ENCODE measurements at regions not wholly inside any gene's neighbourhood (a gene's known extent, or its start where the extent isn't known, plus 50 kb on each side); places are given as distances from the start of the nearest gene placed in this dataset.

- H3K27me3 Mint-ChIP-seq: peaks cover 47% of the 10 kb centered on the region
- Histone ChIP-seq H3K4me3 (ENCODE audit: low read depth, low read length) (no peak overlapping the region), H3K36me3 (ENCODE audit: control insufficient read depth, insufficient read depth, low read length) (no peaks in the 10 kb centered on the region), H3K4me1 (ENCODE audit: control insufficient read depth, insufficient read depth, low read length, poor library complexity, severe bottlenecking) (peaks cover 7% of the 10 kb centered on the region), H3K9me3 (ENCODE audit: control insufficient read depth in 2 of 2, low read length in 2 of 2) (no peaks in the 10 kb centered on the region), H3K27me3 (ENCODE audit: control insufficient read depth, insufficient read depth, low read length) (peaks cover 20% of the 10 kb centered on the region), H3K27ac (ENCODE audit: insufficient read depth, low read length, poor library complexity, severe bottlenecking) (no peak overlapping the region)
- H3K36me3 Mint-ChIP-seq: no peaks in the 10 kb centered on the region
- no peak for DNase-seq
- no peak for ATAC-seq (ENCODE audit: low read depth in 2 of 2)
- H3K9me3 Mint-ChIP-seq: peaks cover 0 to 2% (median 0%) of the 10 kb centered on the region in 7 donors
- H3K4me1 Mint-ChIP-seq: peaks cover 0 to 15% (median 9%) of the 10 kb centered on the region in 4 donors
- H3K27ac Mint-ChIP-seq: no peak overlapping the region
- no peak overlapping the region for H3K4me3 Mint-ChIP-seq
Measured at GRCh38 chr9:91044354-91044753, 242.7 kb downstream of the SYK start.

GRCh38 chr9:91045041-91045440, 243.4 kb downstream of the SYK start:
- peaks cover 0 to 15% (median 9%) of the 10 kb centered on the region in 4 donors for H3K4me1 Mint-ChIP-seq

GRCh38 chr9:91047529-91047928, 245.9 kb downstream of the SYK start:
- DNase-seq (peak in 2 of 3 donors; percentile 6 to 70), ATAC-seq (ENCODE audit: low read depth in 2 of 2) (no peak)
- no peaks in the 10 kb centered on the region for H3K36me3 Mint-ChIP-seq
- H3K27me3 ChIP-seq (ENCODE audit: control insufficient read depth, insufficient read depth, low read length): peaks cover 22% of the 10 kb centered on the region
- peaks cover 0 to 15% (median 9%) of the 10 kb centered on the region in 4 donors for H3K4me1 Mint-ChIP-seq
- peaks cover 0 to 2% (median 0%) of the 10 kb centered on the region in 7 donors for H3K9me3 Mint-ChIP-seq
- H3K27ac Mint-ChIP-seq: no peak overlapping the region
- peaks cover 7% of the 10 kb centered on the region for H3K4me1 ChIP-seq (ENCODE audit: control insufficient read depth, insufficient read depth, low read length, poor library complexity, severe bottlenecking)
- H3K36me3 ChIP-seq (ENCODE audit: control insufficient read depth, insufficient read depth, low read length): no peaks in the 10 kb centered on the region
- H3K27me3 Mint-ChIP-seq: peaks cover 68% of the 10 kb centered on the region
- H3K9me3 ChIP-seq (ENCODE audit: control insufficient read depth in 2 of 2, low read length in 2 of 2): no peaks in the 10 kb centered on the region
- no peak overlapping the region for H3K27ac ChIP-seq (ENCODE audit: insufficient read depth, low read length, poor library complexity, severe bottlenecking)
- H3K4me3 ChIP-seq (ENCODE audit: low read depth, low read length): peak overlapping the region; percentile 21
- peak overlapping the region in 2 of 4 donors; percentile 1 to 19 for H3K4me3 Mint-ChIP-seq

More at GRCh38 chr9:91045041-91045440, 243.4 kb downstream of the SYK start:
- H3K36me3 Mint-ChIP-seq: no peaks in the 10 kb centered on the region
- H3K36me3 ChIP-seq (ENCODE audit: control insufficient read depth, insufficient read depth, low read length): no peaks in the 10 kb centered on the region
- peaks cover 20% of the 10 kb centered on the region for H3K27me3 ChIP-seq (ENCODE audit: control insufficient read depth, insufficient read depth, low read length)
- peaks cover 0 to 2% (median 0%) of the 10 kb centered on the region in 7 donors for H3K9me3 Mint-ChIP-seq
- H3K27ac ChIP-seq (ENCODE audit: insufficient read depth, low read length, poor library complexity, severe bottlenecking): no peak overlapping the region
- no peaks in the 10 kb centered on the region for H3K9me3 ChIP-seq (ENCODE audit: control insufficient read depth in 2 of 2, low read length in 2 of 2)
- H3K4me3 ChIP-seq (ENCODE audit: low read depth, low read length): no peak overlapping the region
- DNase-seq (no peak), ATAC-seq (ENCODE audit: low read depth in 2 of 2) (no peak)
- peaks cover 53% of the 10 kb centered on the region for H3K27me3 Mint-ChIP-seq
- no peak overlapping the region for H3K27ac Mint-ChIP-seq
- H3K4me1 ChIP-seq (ENCODE audit: control insufficient read depth, insufficient read depth, low read length, poor library complexity, severe bottlenecking): peaks cover 7% of the 10 kb centered on the region
- no peak overlapping the region for H3K4me3 Mint-ChIP-seq

GRCh38 chr9:91047993-91048607, 246.5 kb downstream of the SYK start:
- Mint-ChIP-seq H3K4me1 (peaks cover 0 to 15% (median 9%) of the 10 kb centered on the region in 4 donors), H3K27me3 (peaks cover 68% of the 10 kb centered on the region)

GRCh38 chr9:91048749-91049148, 247.1 kb downstream of the SYK start:
- no peaks in the 10 kb centered on the region for H3K9me3 ChIP-seq (ENCODE audit: control insufficient read depth in 2 of 2, low read length in 2 of 2)
- DNase-seq (no peak), ATAC-seq (ENCODE audit: low read depth in 2 of 2) (no peak)
- Mint-ChIP-seq H3K27me3 (peaks cover 63% of the 10 kb centered on the region), H3K9me3 (no peaks in the 10 kb centered on the region), H3K4me1 (peaks cover 0 to 15% (median 9%) of the 10 kb centered on the region in 4 donors), H3K27ac (peak overlapping the region in 1 of 3 donors; percentile 5), H3K4me3 (no peak overlapping the region), H3K36me3 (no peaks in the 10 kb centered on the region)
- no peaks in the 10 kb centered on the region for H3K36me3 ChIP-seq (ENCODE audit: control insufficient read depth, insufficient read depth, low read length)
- no peak overlapping the region for H3K4me3 ChIP-seq (ENCODE audit: low read depth, low read length)
- H3K4me1 ChIP-seq (ENCODE audit: control insufficient read depth, insufficient read depth, low read length, poor library complexity, severe bottlenecking): peaks cover 7% of the 10 kb centered on the region
- peaks cover 22% of the 10 kb centered on the region for H3K27me3 ChIP-seq (ENCODE audit: control insufficient read depth, insufficient read depth, low read length)
- no peak overlapping the region for H3K27ac ChIP-seq (ENCODE audit: insufficient read depth, low read length, poor library complexity, severe bottlenecking)

More at GRCh38 chr9:91047993-91048607, 246.5 kb downstream of the SYK start:
- Histone ChIP-seq H3K9me3 (ENCODE audit: control insufficient read depth in 2 of 2, low read length in 2 of 2) (no peaks in the 10 kb centered on the region), H3K27ac (ENCODE audit: insufficient read depth, low read length, poor library complexity, severe bottlenecking) (no peak overlapping the region), H3K4me1 (ENCODE audit: control insufficient read depth, insufficient read depth, low read length, poor library complexity, severe bottlenecking) (peaks cover 7% of the 10 kb centered on the region), H3K27me3 (ENCODE audit: control insufficient read depth, insufficient read depth, low read length) (peaks cover 22% of the 10 kb centered on the region), H3K36me3 (ENCODE audit: control insufficient read depth, insufficient read depth, low read length) (no peaks in the 10 kb centered on the region), H3K4me3 (ENCODE audit: low read depth, low read length) (no peak overlapping the region)
- H3K4me3 Mint-ChIP-seq: peak overlapping the region in 1 of 4 donors; percentile 19
- DNase-seq: peak in 1 of 3 donors; percentile 47
- ATAC-seq (ENCODE audit: low read depth in 2 of 2): no peak
- no peak overlapping the region for H3K27ac Mint-ChIP-seq
- no peaks in the 10 kb centered on the region for H3K36me3 Mint-ChIP-seq
- peaks cover 0 to 2% (median 0%) of the 10 kb centered on the region in 7 donors for H3K9me3 Mint-ChIP-seq

- no peaks in the 10 kb centered on the region for H3K4me1 Mint-ChIP-seq
- H3K27ac Mint-ChIP-seq: no peak overlapping the region
- no peak overlapping the region for H3K4me3 Mint-ChIP-seq
- DNase-seq (no peak), ATAC-seq (ENCODE audit: low read depth in 2 of 2) (no peak)
- Histone ChIP-seq H3K4me1 (ENCODE audit: control insufficient read depth, insufficient read depth, low read length, poor library complexity, severe bottlenecking) (no peaks in the 10 kb centered on the region), H3K9me3 (ENCODE audit: control insufficient read depth in 2 of 2, low read length in 2 of 2) (no peaks in the 10 kb centered on the region), H3K27ac (ENCODE audit: insufficient read depth, low read length, poor library complexity, severe bottlenecking) (no peak overlapping the region), H3K36me3 (ENCODE audit: control insufficient read depth, insufficient read depth, low read length) (no peaks in the 10 kb centered on the region), H3K4me3 (ENCODE audit: low read depth, low read length) (no peak overlapping the region), H3K27me3 (ENCODE audit: control insufficient read depth, insufficient read depth, low read length) (peaks cover 5% of the 10 kb centered on the region)
- peaks cover 42% of the 10 kb centered on the region for H3K27me3 Mint-ChIP-seq
- H3K36me3 Mint-ChIP-seq: no peaks in the 10 kb centered on the region
- peaks cover 0 to 1% (median 0%) of the 10 kb centered on the region in 7 donors for H3K9me3 Mint-ChIP-seq
Measured at GRCh38 chr9:91053824-91054223, 252.2 kb downstream of the SYK start.

- Histone ChIP-seq H3K27me3 (ENCODE audit: control insufficient read depth, insufficient read depth, low read length) (peaks cover 9% of the 10 kb centered on the region), H3K27ac (ENCODE audit: insufficient read depth, low read length, poor library complexity, severe bottlenecking) (no peak overlapping the region), H3K36me3 (ENCODE audit: control insufficient read depth, insufficient read depth, low read length) (no peaks in the 10 kb centered on the region), H3K9me3 (ENCODE audit: control insufficient read depth in 2 of 2, low read length in 2 of 2) (no peaks in the 10 kb centered on the region), H3K4me1 (ENCODE audit: control insufficient read depth, insufficient read depth, low read length, poor library complexity, severe bottlenecking) (no peaks in the 10 kb centered on the region), H3K4me3 (ENCODE audit: low read depth, low read length) (no peak overlapping the region)
- no peak overlapping the region for H3K4me3 Mint-ChIP-seq
- ATAC-seq (ENCODE audit: low read depth in 2 of 2): no peak
- no peak overlapping the region for H3K27ac Mint-ChIP-seq
- H3K9me3 Mint-ChIP-seq: peaks cover 0 to 1% (median 0%) of the 10 kb centered on the region in 7 donors
- no peak for DNase-seq
- H3K4me1 Mint-ChIP-seq: no peaks in the 10 kb centered on the region
- no peaks in the 10 kb centered on the region for H3K36me3 Mint-ChIP-seq
- H3K27me3 Mint-ChIP-seq: peaks cover 31% of the 10 kb centered on the region
Measured at GRCh38 chr9:91055845-91056244, 254.2 kb downstream of the SYK start.

GRCh38 chr9:91056486-91056885, 254.9 kb downstream of the SYK start:
- Histone ChIP-seq H3K27ac (ENCODE audit: insufficient read depth, low read length, poor library complexity, severe bottlenecking) (no peak overlapping the region), H3K36me3 (ENCODE audit: control insufficient read depth, insufficient read depth, low read length) (no peaks in the 10 kb centered on the region), H3K9me3 (ENCODE audit: control insufficient read depth in 2 of 2, low read length in 2 of 2) (no peaks in the 10 kb centered on the region), H3K27me3 (ENCODE audit: control insufficient read depth, insufficient read depth, low read length) (peaks cover 8% of the 10 kb centered on the region), H3K4me1 (ENCODE audit: control insufficient read depth, insufficient read depth, low read length, poor library complexity, severe bottlenecking) (no peaks in the 10 kb centered on the region), H3K4me3 (ENCODE audit: low read depth, low read length) (no peak overlapping the region)
- no peak for ATAC-seq (ENCODE audit: low read depth in 2 of 2)
- peaks cover 31% of the 10 kb centered on the region for H3K27me3 Mint-ChIP-seq
- DNase-seq: no peak
- H3K27ac Mint-ChIP-seq: no peak overlapping the region
- no peak overlapping the region for H3K4me3 Mint-ChIP-seq
- no peaks in the 10 kb centered on the region for H3K4me1 Mint-ChIP-seq
- H3K9me3 Mint-ChIP-seq: peaks cover 0 to 1% (median 0%) of the 10 kb centered on the region in 7 donors
- no peaks in the 10 kb centered on the region for H3K36me3 Mint-ChIP-seq
